A673 (cell line): ENCODE measurements at regions not wholly inside any gene's neighbourhood (a gene's known extent, or its start where the extent isn't known, plus 50 kb on each side); places are given as distances from the start of the nearest gene placed in this dataset.
A peak's percentile ranks its signal among the peaks of the same experiment; 100 is the strongest.

Experiments used
- BruUV-seq: library from RNA; stranded (reverse); fragments of 400-500 nt; replicated peaks from 2 replicates; lab custom pipeline; 2021; lab: Mats Ljungman, UMichigan
- CTCF ChIA-PET: fragments of 300-600 bp; sonication (Branson Sonifier 250); formaldehyde crosslinking; loops from one replicate; lab custom pipeline; 2022; ENCODE audit warnings: antibody characterized with exemption; lab: Charles Lee
- POLR2A ChIA-PET: fragments of 300-600 bp; sonication (Branson Sonifier 250); formaldehyde crosslinking; loops from one replicate; lab custom pipeline; 2022; ENCODE audit warnings: antibody characterized with exemption; ENCODE audit not compliant: low non-redundant PET; lab: Charles Lee
- DNase-seq: peaks from one replicate; pipeline ENCODE4 v3.0.0-alpha.2; 2015; ENCODE audit warnings: low spot score
- H3K27ac ChIP-seq: fragments of 200-600 bp; sonication (generic); 2 replicates; pipeline ENCODE4 v1.5.1; 2016; ENCODE audit warnings: mixed run types, low read depth, mild to moderate bottlenecking, mixed read lengths, antibody characterized with exemption, low read length; ENCODE audit not compliant: poor library complexity, severe bottlenecking
- H3K27me3 ChIP-seq: fragments of 200-600 bp; sonication (generic); replicated peaks from 2 replicates; pipeline ENCODE4 v1.6.1; 2017; ENCODE audit warnings: mixed run types, low read depth, mild to moderate bottlenecking, mixed read lengths, antibody characterized with exemption, low read length; ENCODE audit not compliant: insufficient read depth, poor library complexity
- H3K36me3 ChIP-seq: fragments of 200-600 bp; sonication (generic); 2 replicates; pipeline ENCODE4 v1.6.1; 2016; ENCODE audit warnings: mixed run types, mild to moderate bottlenecking, mixed read lengths, antibody characterized with exemption, low read length; ENCODE audit not compliant: insufficient read depth, poor library complexity, severe bottlenecking
- H3K4me1 ChIP-seq: fragments of 200-600 bp; sonication (generic); 2 replicates; pipeline ENCODE4 v1.6.1; 2017; ENCODE audit warnings: mixed run types, mild to moderate bottlenecking, mixed read lengths, antibody characterized with exemption, low read length; ENCODE audit not compliant: insufficient read depth, poor library complexity, severe bottlenecking
- H3K4me3 ChIP-seq: fragments of 200-600 bp; sonication (generic); 2 replicates; pipeline ENCODE4 v1.5.1; 2016; ENCODE audit warnings: low read depth, mixed run types, mild to moderate bottlenecking, mixed read lengths, low read length; ENCODE audit not compliant: poor library complexity, severe bottlenecking
- H3K9me3 ChIP-seq: fragments of 200-600 bp; sonication (generic); 2 replicates; pipeline ENCODE4 v1.6.1; 2016; ENCODE audit warnings: mixed run types, low read depth, mild to moderate bottlenecking, mixed read lengths, antibody characterized with exemption, low read length; ENCODE audit not compliant: poor library complexity, severe bottlenecking
- CTCF ChIP-seq: fragments of 300-800, 200-600 bp; sonication (generic); conservative IDR thresholded peaks from 2 replicates; pipeline ENCODE4 v1.5.1; 2017; ENCODE audit warnings: low read depth, mild to moderate bottlenecking, antibody characterized with exemption, low read length, moderate library complexity, mixed read lengths
- EZH2 ChIP-seq: fragments of 200-600 bp; sonication (generic); IDR thresholded peaks from 2 replicates; pipeline ENCODE4 v1.6.1; 2017; ENCODE audit warnings: borderline replicate concordance, low read depth, mild to moderate bottlenecking, mixed read lengths, antibody characterized with exemption, low read length; ENCODE audit not compliant: poor library complexity, severe bottlenecking
- intact Hi-C: fragments of 100-400 bp; cut with micrococcal nuclease; formaldehyde crosslinking; loops from one replicate; pipeline ENCODE4 v1.10.0; 2022; ENCODE audit not compliant: unreplicated experiment

- BruUV-seq = no TSS peak
- no peaks in the 10 kb centered on the region for H3K36me3 ChIP-seq
- DNase-seq = no peak
- H3K27ac ChIP-seq = no peak overlapping the region
- intact Hi-C loops = no loop called here
- H3K9me3 ChIP-seq = no peaks in the 10 kb centered on the region
- no peaks in the 10 kb centered on the region for H3K27me3 ChIP-seq
- no peak overlapping the region for H3K4me3 ChIP-seq
- ChIA-PET POLR2A (no interaction called here), CTCF (no interaction called here)
- peaks cover 4% of the 10 kb centered on the region for H3K4me1 ChIP-seq
- TF ChIP-seq EZH2 (no peak), CTCF (no peak)
These were observed 288.4 kb downstream of the GXYLT1 start for GRCh38 chr12:41856228-41856627.

- H3K27me3 ChIP-seq = no peaks in the 10 kb centered on the region
- peak; percentile 96 for DNase-seq
- peaks cover 34% of the 10 kb centered on the region for H3K4me1 ChIP-seq
- BruUV-seq = no TSS peak
- TF ChIP-seq CTCF (no peak), EZH2 (no peak)
- POLR2A ChIA-PET = interaction anchor here (0.6 kb wide), 3 partner anchors 12 to 82 kb away, joined by 3 to 20 read pairs (median 5); no protein-coding TSS in a partner anchor
- H3K36me3 ChIP-seq = no peaks in the 10 kb centered on the region
- intact Hi-C loops = no loop called here
- H3K9me3 ChIP-seq = peaks cover 8% of the 10 kb centered on the region
- no peak overlapping the region for H3K4me3 ChIP-seq
- CTCF ChIA-PET = no interaction called here
- H3K27ac ChIP-seq = peak overlapping the region; percentile 84
These were observed 294.6 kb downstream of the GXYLT1 start for GRCh38 chr12:41850046-41850445.

GRCh38 chr12:41846718-41847117 lies 298.0 kb downstream of the GXYLT1 start:
- no peak overlapping the region for H3K4me3 ChIP-seq
- H3K27me3 ChIP-seq = no peaks in the 10 kb centered on the region
- ChIA-PET CTCF (no interaction called here), POLR2A (no interaction called here)
- intact Hi-C loops = no loop called here
- no peak overlapping the region for H3K27ac ChIP-seq
- TF ChIP-seq CTCF = no peak
- TF ChIP-seq EZH2 = no peak
- H3K4me1 ChIP-seq = peaks cover 34% of the 10 kb centered on the region
- DNase-seq = no peak
- no peaks in the 10 kb centered on the region for H3K36me3 ChIP-seq
- BruUV-seq = no TSS peak
- H3K9me3 ChIP-seq = peaks cover 8% of the 10 kb centered on the region
